ENCODE measurements at regions not wholly inside any gene's neighbourhood (a gene's known extent, or its start where the extent isn't known, plus 50 kb on each side); places are given as distances from the start of the nearest gene placed in this dataset.
A peak's percentile ranks its signal among the peaks of the same experiment; 100 is the strongest.

DNA sequence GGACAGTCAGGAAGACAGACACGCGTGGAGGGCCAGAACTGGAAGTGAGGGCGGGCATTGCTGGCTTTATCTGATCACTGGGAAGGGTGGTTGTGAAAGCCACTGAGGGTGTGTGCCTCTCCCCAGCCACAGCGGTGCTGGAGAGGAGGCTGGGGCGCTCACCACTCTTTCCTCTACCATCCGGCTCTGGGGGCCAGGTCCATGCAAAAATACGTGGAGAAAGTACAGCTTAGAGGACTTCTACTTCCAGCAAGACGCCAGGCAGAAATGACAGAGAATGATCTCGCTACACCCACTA, 148.8 kb upstream of the RPS6KA2 start:
- no peak for DNase-seq (ENCODE audit: low read depth)

DNA sequence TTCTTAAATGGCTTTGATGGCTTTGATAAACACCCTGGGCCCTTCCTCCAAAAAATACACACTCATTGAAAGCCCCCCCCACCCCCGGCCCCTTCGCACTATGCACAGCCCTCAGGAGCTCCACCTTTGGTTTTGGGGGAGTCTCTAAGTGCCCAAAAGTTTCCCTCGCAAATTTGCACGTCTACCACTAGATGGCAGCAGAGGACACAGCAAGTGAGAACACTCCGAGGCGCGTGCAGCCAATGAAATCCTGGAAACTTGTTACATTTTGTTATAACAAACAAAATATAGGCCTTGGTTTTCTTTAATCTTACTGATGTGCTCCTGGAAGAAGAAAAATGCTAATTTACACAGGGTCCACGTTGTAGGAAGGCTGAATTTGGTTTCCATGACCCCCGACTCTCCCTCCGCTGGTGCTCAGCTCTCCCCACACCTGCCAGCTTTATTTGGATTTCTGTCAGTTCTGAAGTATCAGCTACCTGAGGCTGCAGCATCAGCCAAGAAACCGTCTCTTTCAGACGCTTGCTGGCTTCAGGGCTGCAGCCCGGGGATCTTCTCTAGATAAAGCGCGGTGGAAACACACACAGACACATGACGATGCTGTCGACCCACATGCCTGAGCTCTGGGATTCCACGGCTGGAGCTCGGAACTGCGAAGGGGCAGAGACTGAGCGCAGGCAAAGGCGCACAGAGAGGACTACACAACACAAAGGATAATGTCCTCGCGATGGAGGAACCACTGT, 148.3 kb upstream of the RPS6KA2 start:
- DNase-seq (ENCODE audit: low read depth) = peak; percentile 82

DNA sequence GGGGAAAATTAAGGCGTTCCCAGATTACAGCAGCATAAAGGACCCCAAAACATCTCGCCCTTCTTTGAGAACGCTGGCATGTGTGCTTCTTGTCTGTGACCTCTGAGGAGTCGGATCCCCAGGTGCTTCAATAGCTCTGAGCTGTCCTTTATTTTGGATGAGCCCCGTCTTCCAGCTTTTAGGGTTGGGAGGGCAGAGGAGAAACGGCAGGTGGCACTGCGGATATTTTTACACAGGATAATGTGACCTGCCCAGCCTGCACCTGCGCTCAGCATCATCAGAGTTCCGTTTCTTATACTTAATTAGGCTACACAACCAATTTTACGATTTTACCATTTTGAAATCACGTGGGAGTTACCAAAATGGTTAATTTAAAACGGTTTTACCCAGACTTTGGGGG, 147.7 kb upstream of the RPS6KA2 start:
- DNase-seq (ENCODE audit: low read depth) = no peak

DNA sequence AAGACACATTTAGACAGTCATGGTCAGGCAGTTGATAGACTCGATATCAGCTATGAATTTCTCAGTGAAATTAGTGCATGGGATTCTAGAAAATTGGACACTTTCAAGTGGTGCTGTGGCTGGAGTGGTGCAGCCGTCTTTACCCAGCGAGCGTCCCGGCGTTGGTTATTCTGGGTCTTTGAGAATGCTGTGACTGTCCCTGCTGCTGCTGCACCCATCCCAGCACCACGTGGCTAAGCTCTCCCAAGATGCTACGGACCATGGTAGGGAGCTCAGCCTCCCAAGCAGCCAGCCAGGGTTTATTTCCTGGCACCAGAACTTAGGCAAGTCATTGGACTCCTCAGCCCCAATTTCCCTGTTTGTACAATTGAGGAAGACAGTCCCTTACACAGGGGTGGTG, 147.2 kb upstream of the RPS6KA2 start:
- DNase-seq (ENCODE audit: low read depth) = no peak

DNA sequence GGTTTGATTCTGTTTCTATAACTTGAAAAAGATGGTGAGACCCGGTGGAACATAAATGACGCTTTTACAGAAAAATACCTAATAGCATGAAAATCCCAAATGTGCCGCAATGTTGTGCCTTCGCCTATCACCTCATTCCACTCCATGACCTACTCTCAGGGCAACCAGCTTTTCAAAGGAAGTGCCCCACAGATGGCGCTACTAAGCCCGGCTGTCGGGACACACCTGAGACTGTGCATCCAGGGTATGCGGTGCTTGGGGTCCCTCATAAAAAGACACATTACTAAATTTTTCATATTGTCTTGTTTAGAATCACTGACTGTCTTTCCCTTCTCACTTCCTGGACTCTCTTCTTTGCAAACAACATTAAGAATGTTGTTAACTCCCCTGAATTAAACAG, 145.5 kb upstream of the RPS6KA2 start:
- no peak for DNase-seq (ENCODE audit: low read depth)

DNA sequence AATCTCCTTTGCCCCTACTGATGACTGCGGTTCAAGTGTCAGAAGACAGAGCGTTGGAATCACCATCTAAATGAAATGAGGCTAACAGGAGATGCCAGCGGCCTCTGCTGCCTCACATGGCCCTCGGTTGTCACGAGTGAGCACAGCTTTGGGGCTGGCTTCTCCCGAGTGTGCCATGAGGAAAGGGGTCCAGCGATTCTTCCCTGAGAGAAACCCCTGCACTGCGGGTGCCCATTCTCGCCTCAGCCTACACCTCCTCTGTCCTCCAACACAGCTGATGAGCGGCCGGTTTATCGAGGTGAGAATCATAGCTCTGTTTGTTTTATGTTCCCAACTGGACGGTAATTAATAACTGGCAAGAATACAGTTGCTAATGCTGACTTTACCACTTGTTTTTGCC, 144.7 kb upstream of the RPS6KA2 start:
- DNase-seq (ENCODE audit: low read depth) = no peak

DNA sequence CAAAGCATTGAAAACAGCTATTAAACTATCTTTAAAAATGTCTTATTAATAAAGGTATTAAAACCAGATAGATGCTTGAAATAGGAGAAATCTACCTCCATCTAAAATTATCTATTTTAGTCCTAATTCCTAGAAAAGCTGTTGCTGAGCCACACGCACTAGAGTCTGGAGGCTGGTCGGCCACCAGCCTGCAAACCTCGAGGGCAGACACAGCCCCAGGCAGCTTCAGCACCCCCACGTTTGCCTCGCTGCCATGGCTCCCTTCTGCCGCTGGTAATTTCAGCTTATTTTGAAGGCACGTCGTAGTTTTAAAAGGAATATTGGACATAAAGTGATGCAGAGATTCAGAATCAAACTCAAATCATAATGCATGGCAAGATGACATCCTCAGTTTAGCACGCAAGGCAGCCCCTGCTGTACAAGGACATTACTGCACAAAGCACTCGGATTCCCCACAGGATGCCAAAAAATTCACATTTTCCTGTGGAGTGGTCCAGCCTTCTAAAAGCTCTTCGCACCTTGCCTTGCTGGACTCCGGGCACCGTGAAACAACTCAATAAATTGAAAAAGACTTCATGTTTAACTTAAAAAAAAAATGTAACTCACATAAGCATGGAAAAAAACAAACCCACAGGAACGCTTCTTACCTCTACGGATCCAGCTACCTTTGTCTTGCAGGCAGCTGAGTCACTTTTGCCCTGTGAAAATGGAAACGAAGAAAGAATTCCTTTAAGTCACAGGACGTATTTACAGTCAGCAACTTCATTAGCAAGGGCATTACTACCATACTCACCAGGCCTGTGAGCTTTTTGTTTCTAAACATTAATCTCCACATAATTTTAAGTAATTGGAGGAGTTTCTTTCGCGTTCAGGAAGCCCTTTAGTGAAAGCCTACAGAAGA, 143.4 kb upstream of the RPS6KA2 start:
- no peak for DNase-seq (ENCODE audit: low read depth)

DNA sequence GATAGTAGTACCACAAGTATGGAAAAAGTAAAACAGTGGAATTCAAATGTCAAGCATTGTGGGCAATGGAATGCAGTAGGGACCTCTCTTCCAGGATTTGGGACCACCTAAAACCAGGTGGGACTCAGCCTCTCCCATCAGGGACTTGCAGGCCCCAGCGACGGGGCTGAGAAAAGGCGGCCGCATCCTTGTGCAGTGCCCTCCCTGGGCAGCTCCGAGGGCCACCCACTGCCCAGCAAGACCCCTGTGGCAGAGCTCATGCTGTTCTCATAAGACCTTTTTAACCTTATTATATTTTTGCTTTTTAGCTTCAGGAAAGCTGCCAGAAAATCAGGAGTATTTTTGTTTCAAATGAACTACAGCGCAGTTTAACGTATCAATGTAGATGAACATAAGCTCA, 142.6 kb upstream of the RPS6KA2 start:
- DNase-seq (ENCODE audit: low read depth) = no peak

DNA sequence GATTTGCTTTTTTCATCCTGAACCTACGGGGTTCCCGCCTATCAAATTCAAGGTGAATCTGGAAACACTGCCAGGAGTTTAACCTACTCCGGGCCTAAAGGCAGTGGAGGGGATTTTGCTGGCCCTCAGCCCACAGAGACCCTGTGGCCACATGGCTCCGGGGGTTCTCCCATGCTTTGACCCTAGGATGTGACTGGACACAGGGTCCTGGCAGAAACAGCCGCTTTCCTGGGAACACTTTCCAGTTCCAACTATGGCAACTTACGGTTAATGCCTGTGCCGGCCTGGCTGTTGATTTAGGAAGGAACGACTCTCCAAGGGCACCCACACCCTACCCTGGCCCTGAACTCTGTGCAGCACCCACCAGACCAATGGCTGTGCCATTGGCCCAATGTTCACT, 141.7 kb upstream of the RPS6KA2 start:
- no peak for DNase-seq (ENCODE audit: low read depth)

DNA sequence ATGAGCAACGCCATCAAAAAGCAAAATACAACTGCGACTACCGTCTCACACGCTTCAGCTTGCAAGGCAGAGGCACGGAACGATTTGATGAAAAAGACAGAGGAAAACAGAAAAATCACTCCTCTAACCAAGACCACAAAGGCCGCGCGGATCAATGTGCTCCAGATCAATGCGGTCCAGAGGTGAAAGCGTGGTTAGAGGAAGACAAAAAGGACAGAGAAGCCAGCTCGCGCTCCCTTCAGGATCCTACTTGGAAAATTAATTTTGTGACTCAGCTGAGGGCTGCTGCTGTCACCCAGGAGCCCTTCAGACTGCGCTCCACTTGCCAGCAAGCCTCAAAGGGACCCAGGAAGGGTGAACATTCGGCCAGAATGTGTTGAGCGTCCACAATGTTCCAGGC, 140.2 kb upstream of the RPS6KA2 start:
- DNase-seq (ENCODE audit: low read depth) = no peak

DNA sequence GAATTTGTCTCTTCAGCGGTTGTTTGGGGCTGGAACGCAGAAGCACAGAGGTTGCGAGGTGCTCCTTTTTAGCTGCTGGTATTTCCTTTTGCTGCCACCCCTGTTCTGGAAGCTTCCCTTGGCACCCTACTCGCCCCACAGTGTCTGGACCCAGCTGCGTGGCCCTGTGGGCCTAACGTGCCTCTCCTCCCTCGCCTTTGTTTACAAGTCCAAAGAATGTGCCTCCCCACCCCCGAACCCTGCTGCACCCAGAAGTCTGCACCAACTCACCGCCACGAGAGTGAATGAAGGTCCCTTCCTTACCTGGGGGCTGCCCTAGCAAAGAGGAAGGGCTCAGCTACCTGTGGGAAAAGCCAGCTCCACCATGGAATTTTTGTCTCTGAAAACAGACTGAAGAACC, 139.7 kb upstream of the RPS6KA2 start:
- DNase-seq (ENCODE audit: low read depth) = no peak

DNA sequence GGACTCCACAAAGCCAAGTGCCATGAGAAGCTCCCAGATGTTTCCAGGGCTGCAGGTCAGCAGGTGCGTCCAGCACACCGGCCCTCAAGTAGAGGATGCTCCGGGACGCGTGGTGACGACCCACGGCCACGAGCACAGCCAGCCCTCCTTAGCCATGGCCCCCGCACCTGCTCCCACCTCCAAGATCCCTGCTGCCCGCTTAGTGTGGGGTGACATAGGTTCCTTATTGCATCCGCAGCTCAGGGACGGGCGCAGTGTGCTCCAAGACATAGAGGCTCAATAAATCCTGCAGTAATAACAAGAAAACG, 138.1 kb upstream of the RPS6KA2 start:
- DNase-seq (ENCODE audit: low read depth) = no peak

DNA sequence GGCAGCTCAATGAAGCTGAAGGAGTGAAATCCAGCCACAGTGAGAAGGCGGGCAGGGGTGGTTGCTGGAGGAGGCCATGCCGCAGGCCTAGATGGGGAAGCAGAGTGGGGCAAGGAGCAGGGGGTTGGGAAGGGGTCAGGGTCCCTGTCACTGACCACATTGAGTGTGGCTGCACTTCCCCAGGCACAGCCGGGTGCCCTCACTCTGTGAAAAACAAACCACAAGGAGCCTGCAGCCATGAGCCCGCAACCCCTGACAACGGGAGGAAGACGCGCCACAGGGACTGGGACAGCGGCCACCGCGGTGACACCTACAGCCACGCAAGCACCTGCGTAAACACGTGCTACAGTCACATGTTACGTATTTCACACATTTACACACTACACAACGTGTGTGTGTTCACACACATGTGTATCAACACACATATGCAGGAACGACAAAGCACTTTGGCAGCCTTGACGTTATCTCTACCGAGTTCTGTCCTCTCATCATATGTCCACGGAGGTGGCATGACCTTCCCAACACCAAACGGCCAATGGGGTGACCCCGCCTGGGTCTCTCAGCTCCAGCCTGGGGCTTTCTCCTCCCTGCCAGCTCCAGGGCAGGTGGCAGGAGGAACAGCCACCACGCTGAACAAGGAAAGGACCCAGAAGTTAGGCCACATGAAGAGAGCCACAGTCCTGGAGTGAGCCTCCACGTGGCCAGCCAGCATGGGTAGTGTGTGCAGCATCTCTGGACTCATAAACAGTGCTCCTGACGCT, 137.6 kb upstream of the RPS6KA2 start:
- DNase-seq (ENCODE audit: low read depth) = no peak

DNA sequence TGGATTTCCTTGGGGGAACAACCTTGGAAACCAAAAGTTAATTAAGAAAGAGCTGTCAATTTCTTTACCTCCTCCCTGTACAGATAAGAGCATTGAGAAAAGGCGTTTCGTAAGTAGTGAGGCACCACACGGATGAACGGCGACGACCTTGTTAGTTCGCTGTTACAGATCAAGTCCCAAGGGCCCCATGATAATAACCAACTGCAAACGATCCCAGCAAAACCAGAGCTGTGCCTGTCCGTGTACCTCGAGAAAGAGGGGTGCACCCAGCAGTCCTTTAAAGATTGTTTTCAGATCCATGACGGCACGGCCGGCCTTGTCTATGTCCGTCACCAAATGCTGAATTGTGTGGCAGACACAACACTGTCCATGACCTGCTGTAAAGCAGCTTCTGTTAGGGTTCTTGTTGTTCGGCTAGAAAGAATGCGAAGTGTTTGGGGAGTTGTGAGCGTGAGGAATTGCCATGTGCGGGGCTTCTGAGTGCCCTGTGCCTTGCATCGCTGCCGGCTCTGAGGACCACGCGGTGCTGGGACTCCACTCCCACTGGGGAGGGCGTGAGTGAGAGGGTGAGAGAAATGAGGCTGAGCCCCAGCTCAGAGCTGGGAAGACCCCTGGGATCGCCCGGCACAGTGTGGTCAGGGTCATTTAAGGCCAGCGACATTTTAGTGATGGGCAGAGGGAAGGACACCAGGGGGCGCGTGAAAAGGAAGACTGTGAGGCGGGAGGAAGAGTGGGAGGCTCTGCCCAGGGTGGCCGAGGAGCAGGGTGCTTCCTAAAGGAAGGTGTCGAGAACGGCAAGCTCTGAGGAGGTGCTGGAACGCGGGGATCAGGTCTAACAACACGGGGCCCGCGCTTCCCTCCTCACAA, 136.8 kb upstream of the RPS6KA2 start:
- DNase-seq (ENCODE audit: low read depth) = no peak

DNA sequence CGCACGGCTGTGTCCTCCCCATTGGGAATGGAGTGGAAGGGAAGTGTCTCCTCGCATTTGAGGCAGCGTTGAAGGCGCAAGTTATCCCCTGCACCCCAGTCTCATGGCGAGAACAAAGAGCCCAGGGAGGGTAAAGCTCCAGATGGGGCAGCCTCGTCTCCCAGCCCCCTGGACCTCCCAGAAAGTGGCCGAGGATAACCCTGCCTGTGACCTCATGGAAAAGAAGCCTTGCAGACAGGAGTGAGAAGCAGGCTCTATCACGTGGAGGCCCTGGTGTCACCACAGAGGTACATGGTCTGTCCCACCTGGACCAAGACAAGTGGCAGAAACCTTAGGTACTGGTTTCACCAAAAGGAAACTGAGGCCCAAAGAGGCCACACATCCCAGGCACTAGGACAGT, 134.8 kb upstream of the RPS6KA2 start:
- no peak for DNase-seq (ENCODE audit: low read depth)

DNA sequence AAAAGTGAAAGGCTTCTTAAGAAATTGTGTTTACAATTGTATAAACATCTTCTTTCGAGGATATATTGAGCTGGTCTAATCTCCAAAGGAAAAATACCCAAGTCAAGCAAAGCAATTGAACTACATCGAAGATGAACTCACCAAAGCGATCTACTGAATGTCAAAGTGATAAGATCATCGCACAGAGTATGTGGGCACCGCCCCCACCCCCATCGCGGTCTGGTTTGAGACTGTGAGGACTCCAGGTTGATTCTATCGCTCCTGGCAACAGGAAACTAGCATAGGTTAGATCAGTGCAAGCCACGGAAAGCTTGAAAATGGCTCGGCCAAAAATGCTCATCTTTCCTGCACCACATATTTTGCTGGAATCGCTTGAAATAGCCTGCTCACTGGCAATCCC, 133.2 kb upstream of the RPS6KA2 start:
- no peak for DNase-seq (ENCODE audit: low read depth)

DNA sequence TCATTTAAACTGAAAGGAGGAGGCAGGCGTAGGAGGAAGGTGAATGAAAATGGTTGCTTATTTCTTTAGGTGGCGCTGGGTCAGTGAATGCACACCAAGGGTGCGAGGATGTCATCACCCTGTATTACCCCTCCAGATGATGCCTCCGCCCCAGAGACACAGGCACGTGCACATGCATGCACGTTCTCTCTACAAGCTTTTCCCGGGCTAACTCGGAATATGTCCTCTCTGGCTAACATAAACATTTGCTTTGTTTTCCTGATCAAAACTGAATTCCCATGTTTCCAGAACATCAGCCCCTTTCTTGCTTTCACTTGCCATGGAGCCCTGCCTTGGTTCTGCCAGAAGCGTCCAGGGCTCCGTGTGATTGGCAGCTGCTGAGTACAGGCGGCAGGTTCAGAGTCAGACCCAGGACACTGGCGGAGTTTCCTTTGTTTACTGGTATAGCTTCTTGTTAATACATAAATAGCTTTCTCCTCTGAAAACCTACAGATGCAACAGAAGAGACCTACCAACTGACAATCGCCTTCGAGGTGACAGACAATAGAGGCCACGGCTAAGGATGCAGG, 131.2 kb upstream of the RPS6KA2 start:
- DNase-seq (ENCODE audit: low read depth) = no peak

DNA sequence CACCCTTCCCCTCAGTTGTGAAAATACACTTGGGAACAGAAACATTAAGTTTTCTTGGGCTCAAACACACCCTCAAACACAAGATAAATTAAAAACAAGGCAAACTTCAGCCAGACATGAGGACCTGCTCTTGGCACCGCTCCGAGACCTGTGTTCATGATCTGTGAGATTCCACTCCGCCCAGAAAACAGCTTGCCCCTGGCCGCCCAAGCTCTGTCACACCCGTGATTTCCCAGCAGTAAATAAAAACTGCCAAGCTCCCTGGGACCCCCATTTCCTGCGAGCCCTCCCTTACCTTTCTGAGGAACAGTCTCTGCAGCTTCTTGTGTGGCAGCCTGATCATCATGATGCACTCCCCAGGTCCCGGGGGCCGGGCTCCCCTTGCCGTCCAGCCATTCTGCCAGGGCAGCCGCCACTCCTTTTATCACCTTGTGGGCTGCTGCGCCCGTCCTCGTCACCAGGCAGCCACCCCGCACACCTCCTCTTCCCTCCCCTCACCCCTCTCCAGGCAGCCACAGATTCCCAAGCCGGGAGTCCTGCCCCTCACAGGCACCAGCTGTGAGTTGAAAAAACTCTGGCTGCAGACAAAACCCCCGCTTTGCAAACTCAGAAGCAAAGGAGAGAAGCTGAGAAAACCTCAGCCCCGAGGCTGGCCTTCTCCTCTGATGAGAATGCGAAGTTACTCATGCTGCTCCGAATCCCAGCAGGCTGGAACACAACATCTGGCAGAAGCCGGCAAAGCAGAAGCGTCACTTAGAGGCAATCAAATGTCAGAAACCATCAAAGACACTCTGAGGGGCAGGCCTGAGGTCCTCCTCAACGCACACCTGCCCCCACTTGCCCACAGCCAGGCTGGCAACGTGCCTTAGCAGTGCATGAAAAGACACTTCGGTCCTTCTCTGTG, 130.4 kb upstream of the RPS6KA2 start:
- DNase-seq (ENCODE audit: low read depth) = peak; percentile 21

DNA sequence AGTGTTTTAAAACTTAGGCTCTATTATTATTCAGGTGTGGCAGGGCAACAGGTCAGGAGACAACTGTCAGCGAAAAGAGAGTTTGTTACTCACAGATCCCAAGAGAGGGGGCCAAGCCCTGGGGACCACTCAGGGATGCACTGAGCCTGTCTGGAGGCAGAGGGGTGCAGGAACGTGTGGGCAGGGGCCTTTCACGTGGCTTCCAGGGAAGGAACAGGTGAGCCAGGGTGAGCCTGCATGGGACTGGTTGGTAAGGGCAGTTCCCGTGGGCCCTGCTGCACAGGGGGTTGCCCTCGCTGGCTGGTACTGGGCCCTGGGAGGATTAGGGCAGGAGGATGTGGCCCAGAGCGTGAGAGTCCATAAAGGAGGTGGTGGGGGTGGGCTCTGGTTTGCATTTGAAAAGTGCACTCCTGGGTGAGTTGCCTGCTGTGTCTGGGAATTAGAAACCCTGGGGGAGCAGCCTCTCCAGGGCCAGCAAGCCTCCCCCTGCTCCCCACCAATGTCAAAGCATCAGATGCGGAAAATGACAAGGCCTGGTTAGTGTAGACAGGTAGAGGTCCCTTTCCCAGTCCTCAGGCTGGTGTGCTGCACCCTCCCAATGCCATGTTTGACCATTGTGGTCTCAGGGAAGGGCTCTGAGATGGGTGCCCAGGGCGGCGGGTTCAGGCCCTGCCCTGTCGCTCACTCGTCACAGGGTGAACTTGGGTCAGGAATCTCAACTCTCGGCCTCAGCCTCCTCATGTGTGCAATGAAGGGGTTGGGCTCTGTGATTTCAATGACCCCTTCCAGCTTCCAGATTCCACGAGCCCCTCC, 127.4 kb upstream of the RPS6KA2 start:
- no peak for DNase-seq (ENCODE audit: low read depth)
